Spleen (tissue), 7 donors: ENCODE measurements at regions not wholly inside any gene's neighbourhood (a gene's known extent, or its start where the extent isn't known, plus 50 kb on each side); places are given as distances from the start of the nearest gene placed in this dataset.

Source experiments
- POLR2A ChIP-seq, 3 donors: fragments of 450-650 bp; IDR thresholded peaks; one replicate each; pipeline ENCODE4 v1.5.1; 2017; ENCODE audit warnings: antibody characterized with exemption in 3 of 3, mild to moderate bottlenecking in 1 of 3
- POLR2AphosphoS5 ChIP-seq, 3 donors: sonication (generic); formaldehyde crosslinking; IDR thresholded peaks; one replicate each; pipeline ENCODE4 v1.5.1; 2017; ENCODE audit warnings: antibody characterized with exemption in 3 of 3
- TF ChIP-seq, protein P1 (sequence below), 11 experiments: fragments of 200-600 bp in 7 of 11; fragments of 450-650 bp in 4 of 11; sonication (generic) in 4 of 11; IDR thresholded peaks in 8 of 11; conservative IDR thresholded peaks in 3 of 11; 1 replicate in 7 of 11; 2 replicates in 4 of 11; pipeline versions ENCODE4 v1.4.0 to v1.8.0; 2016 to 2021; ENCODE audit warnings: antibody characterized with exemption in 11 of 11, inconsistent platforms in 4 of 11, mild to moderate bottlenecking in 1 of 11
- donor health status: DM: no; HTN: no; CAD: no; lungs with moderate emphysema.
- donor health status: DM: no; HTN: no; CAD: no.
- donor health status: DM: no; HTN: no; CAD: no.

DNA sequence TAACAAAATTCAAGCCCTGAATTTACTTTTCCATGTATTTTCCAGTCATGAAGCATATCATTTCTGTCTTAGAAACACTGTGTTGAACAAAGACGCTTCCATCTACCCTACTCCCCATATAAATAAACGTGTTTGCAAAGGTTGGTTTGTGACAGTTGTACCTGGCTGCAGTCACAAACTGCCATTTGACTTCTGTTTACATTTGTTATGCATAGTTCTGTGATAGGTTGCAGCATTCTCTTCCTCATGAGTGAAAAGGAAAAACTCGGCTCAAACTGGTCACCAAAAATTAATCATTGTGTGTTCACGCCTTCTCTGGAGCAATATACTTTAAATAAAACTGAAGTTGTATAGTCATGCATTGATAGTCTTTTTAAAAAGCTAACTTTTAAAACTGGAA lies 69.3 kb upstream of the MOCS2 start:
- TF ChIP-seq, protein P1, sequence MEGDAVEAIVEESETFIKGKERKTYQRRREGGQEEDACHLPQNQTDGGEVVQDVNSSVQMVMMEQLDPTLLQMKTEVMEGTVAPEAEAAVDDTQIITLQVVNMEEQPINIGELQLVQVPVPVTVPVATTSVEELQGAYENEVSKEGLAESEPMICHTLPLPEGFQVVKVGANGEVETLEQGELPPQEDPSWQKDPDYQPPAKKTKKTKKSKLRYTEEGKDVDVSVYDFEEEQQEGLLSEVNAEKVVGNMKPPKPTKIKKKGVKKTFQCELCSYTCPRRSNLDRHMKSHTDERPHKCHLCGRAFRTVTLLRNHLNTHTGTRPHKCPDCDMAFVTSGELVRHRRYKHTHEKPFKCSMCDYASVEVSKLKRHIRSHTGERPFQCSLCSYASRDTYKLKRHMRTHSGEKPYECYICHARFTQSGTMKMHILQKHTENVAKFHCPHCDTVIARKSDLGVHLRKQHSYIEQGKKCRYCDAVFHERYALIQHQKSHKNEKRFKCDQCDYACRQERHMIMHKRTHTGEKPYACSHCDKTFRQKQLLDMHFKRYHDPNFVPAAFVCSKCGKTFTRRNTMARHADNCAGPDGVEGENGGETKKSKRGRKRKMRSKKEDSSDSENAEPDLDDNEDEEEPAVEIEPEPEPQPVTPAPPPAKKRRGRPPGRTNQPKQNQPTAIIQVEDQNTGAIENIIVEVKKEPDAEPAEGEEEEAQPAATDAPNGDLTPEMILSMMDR (IDR thresholded peaks at IDR 0.05 in 8 of 11, conservative IDR thresholded peaks at IDR 0.05 in 3 of 11): no peak
- TF ChIP-seq POLR2A (IDR thresholded peaks at IDR 0.05) (no peak), POLR2AphosphoS5 (IDR thresholded peaks at IDR 0.05) (no peak)
